Astrocyte (in vitro differentiated cells and primary cell): ENCODE measurements at regions not wholly inside any gene's neighbourhood (a gene's known extent, or its start where the extent isn't known, plus 50 kb on each side); places are given as distances from the start of the nearest gene placed in this dataset.

Source experiments
- CTCF ChIP-seq: IDR thresholded peaks from 2 replicates; pipeline ENCODE4 v1.5.1; 2011; ENCODE audit warnings: low read depth, mild to moderate bottlenecking, inconsistent platforms, low read length, moderate library complexity; ENCODE audit not compliant: insufficient read depth
- EZH2 ChIP-seq: IDR thresholded peaks from 2 replicates; pipeline ENCODE4 v1.6.1; 2012; ENCODE audit warnings: mild to moderate bottlenecking, low read length, inconsistent platforms; ENCODE audit not compliant: insufficient read depth

- TF ChIP-seq CTCF (no peak), EZH2 (no peak)
Measured at GRCh38 chr12:66934302-66935062, 255.6 kb upstream of the GRIP1 start.
